ENCODE measurements at regions not wholly inside any gene's neighbourhood (a gene's known extent, or its start where the extent isn't known, plus 50 kb on each side); places are given as distances from the start of the nearest gene placed in this dataset.
"Not testable (repeated sequence)": the region's sequence is repeated elsewhere in the genome, so short reads cannot be mapped to it uniquely, and the experiment has no call there.

DNA sequence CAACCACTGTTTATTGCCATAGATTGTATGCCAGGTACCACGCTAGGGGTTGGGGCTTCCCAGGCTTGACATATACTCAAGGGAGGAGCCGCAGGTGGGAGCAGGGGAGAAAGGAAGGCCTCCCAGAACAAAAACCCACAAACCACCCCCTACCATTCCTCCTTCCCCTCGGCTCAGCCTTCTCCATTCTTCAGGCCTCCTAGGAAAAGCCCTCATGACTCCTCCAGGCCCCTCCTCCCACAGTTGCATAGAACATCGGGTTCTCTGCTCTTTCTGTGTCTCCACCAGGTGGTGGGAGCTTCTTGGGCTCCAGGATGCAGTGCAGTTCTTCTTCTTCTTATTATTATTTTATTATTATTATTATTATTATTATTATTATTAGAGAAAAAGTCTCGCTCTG is 80.3 kb downstream of the ZFP36L2 start:
- DNase-seq, result no peak

DNA sequence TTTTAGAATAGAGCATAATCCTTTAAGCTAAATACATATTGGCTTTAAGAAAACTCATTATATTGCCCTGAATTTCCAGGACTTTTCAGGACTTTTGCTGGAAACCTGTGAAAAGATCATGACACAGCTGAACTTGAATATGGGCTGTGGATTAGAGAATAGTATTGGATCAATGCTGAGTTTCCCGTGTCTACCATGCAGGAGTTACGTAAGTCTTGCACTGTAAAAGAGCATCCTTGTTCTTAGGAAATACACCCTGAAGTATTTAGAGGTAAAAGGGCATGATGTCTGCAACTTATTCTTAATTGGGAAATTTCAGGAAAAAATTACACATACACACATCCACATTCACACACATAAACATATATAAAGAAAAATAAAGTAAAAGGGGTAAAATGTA is 82.1 kb downstream of the ZFP36L2 start:
- no peak for DNase-seq

DNA sequence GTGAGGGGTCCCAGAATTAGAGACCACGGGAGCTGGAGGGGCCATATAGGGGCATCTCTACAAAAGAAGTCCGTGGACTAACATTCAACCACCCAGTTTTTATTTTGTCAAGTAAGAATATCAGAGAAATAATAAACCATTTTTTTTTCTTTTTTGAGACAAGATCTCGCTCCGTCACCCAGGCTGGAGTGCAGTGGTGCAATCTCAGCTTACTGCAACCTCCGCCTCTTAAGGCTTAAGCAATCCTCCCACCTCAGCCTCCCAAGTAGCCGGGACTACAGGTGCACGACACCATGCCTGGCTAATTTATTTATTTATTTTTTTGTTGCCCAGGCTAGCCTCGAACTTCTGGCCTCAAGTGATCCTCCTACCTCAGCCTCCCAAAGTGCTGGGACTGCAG is 82.7 kb downstream of the ZFP36L2 start:
- DNase-seq, result no peak

DNA sequence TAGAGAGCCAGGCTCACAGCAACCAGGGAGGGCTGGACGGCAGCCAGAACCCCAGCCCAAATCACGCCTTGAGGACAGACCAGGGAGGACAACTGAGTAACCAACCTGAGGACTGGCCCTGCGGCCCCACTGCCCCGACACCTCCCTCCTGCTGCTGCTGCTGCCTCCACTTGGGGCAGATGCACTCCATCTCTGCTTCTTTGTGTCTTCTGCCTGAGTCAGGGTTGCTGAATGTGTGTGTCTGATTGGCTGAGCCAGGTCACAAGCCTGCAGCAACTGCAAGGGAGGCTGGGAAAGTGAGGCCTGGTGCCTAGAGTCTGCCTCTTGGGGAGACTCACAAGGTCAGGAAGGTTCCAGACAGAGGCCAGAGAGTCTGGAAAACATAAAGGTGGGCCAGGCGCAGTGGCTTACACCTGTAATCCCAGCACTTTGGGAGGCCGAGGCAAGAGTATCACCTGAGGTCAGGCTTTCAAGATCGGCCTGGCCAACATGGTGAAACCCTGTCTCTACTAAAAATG is 83.4 kb downstream of the ZFP36L2 start:
- DNase-seq, result peak; percentile 60

DNA sequence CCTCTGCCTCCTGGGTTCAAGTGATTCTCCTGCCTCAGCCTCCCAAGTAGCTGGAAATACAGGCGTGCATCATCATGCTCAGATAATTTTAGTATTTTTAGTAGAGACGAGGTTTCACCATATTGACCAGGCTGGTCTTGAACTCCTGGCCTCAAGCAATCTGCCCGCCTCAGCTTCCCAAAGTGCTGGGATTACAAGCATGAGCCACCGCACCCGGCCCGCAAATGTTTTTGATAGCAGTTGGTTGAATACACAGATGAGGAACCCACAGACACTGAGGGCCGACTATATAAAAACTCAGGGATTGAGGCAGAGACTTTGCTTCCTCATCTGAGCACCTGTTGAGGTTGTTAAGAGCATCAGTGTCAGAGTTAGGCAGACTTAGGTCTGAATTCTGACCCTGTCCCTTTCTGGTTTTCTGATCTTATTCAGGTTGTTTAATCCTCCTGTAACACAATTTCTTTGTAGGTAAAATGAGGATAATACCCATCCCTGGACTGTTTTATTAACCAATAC is 84.7 kb downstream of the ZFP36L2 start:
- not testable (repeated sequence) for DNase-seq

DNA sequence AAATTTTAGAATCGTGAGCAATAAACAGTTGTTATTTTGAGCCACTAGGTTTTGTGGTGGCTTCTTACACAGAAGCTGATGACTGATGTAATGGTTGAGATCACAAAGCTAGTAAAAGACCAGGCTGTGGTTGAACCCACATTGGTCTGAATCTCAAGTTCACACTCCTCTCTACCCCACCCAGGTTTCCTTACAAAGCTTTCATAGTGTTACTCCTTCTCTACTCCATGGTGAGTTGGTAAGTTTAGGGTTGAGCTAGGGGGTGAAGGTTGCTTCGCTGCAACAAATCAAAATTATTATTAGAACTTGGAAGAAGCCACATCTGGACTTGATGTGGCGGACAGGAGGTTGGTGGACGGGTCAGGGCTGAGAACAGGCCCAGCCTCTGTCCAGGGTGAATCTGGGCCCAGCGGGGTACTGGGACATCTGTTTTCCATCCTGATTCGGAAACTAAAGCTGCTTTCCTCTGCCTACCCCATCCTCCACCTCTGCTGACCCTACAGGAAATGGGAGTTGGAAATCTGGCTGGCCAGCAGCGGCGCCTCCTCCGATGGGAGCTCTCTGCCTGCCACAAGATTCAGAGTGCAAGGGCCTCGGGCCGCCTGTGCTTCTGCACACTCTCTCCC is 86.3 kb downstream of the ZFP36L2 start:
- DNase-seq, result peak; percentile 47

DNA sequence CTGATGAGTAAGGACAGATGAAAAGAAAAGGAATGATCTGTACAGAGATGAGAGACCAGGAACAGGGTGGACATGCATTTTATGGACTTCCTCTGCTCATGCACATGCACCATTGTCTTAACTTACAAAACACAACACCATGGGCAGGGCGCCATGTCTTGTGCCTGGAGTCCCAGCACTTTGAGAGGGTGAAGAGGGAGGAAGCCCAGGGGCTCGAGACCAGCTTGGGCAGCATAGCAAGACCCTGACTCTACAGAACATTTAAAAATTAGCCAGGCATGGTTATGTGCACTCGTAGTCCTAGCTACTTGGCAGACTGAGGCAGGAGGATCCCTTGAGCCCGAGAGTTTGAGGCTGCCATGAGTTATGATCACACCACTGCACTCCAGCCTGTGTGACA is 86.9 kb downstream of the ZFP36L2 start:
- DNase-seq, result no peak

DNA sequence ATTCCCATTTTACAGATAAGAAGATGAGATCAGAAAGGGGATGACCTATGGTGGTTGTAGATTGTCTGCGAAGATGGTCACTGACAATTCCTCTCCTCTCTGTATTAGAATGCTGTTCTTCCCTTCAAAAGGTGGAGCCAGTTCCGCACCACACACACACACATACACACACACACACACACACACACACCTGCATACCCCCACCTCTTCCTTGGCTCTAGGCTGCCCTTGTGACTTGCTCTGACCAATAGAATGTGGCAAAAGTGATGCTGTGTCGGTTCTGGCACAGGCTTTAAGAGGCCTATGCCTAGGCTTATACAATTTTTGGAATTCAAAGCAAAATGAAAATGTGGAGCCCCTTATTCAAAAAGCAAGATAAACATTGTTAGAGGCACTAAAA is 88.0 kb downstream of the ZFP36L2 start:
- DNase-seq, result no peak

DNA sequence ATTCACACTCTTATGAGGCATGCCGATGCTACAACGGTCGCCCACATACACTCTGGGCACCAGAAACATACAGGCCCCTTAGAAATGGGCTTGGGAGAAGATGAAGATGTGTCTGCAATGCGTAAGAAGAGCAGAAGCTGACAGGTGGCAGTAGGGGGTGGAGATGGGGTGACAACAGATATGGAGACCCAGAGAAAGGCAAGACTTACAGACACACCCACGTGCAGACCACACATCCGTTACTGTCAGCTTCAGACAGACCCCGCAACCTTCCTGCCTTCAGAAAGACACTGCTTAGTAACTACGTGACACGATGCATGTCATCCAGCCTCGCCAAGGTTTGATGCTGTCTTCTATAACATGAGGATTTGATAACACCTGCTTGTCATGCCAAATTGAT is 89.5 kb downstream of the ZFP36L2 start:
- DNase-seq, result peak; percentile 76

DNA sequence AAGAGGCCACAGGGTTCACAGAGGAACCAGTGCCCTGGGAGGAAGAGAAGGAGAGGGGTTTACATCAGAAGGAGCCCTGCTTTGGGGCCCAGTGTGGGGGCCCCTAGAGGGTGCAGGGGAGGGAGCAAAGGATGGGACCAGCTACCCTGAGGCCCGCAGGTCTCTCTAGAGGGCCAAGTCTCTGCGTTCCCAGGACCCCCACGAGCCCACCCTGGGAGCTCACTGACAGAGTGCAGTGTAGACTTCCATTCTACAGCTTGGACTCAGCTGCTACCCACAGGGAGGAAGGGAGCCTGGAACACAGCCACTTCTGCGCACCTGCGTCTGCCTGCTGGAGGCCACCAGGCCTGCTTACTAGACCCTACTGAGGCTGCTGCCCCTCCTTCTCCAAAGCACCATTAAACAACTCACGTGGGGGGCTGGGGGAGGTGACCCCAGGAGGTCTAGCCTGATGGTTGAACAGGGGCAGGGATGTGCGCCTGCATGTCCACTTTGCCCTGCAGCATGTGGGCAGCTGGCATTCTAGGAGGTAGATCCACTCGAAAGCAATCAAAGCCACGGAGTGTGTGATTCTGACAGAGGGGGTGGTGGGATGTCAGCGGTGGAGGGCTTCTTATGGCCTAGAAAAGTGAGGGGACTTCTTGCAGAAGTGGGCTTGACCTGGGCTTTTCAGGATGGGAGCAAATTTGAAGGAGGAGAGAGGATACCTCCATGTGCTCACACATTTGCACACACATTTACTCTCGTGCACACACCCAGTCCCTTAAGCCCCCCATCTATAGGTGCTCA is 90.2 kb downstream of the ZFP36L2 start:
- no peak for DNase-seq

DNA sequence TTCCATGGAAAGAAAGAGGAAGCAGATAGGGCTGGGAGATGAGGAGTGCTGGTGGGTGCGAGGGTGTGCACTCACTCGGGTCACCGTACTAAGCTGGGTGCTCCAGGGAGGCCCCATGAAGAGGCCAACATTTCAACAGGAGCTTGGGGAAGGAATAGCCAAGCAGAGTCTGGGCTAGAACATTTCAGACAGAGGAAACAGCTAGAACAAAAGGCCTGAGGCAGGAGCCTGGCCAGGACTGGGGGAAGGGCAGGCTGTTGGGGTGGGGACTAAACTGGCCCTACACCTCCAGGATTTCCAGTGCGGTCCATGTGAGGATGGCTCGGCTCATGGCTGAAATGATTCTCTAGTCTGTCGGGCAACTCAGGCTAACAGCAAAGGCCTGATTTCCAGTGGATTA is 90.8 kb downstream of the ZFP36L2 start:
- DNase-seq, result no peak

DNA sequence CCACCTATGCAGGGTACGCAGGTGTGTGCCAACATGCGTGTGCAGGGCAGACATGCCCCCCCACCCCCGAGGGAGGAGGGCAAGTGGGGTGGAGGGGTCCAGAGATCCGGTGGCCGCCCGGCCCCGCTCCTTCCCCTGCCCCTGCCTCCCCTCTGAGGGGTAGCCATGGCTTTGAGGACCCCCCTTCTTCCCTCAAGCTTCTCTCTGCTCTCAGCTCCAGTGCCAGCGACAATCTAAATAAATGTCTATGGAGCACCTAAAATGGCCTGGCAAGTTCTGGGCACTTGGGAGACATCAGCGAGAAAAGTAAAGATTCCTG is 91.9 kb downstream of the ZFP36L2 start:
- no peak for DNase-seq

DNA sequence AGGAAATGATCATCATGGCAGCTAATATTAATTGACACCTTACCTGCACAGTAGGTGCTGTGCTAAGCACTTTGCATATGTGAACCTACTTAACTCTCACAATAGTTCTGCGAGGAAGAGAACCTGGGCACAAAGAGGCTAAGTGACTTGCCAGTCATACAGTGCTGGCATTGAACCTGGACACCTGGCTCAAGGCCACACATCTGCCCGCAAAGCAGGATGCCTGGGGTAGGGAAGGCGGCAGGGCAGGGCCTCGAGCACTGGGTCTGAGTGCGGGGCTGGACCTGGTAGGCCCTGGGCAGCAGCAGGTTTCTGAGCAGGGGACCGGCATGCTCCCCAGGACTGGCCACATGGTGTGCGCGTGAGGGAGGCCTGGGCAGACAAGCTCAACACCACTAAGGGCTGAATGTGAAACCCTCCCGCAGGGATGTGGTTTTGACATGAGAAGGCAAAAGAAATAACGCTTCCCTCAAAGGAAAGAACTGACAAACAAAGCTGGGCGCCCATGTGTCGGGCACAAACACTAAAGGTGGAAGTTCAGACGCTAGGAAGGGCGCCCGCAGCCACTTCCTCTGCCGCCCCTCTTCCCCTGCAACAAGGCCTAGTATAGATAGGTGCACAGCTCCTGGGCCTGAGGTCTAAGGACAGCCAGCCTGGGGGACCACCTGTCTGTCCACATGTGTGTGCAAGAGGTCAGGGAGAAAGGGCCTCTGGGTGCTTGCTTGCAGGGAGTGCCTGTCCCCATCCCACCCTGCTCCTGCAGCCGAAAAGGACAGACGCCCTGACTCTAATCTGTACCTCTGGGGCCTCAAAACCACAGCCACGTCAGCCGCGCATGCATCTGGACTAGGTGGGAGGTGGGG is 92.5 kb downstream of the ZFP36L2 start:
- peak; percentile 86 for DNase-seq

DNA sequence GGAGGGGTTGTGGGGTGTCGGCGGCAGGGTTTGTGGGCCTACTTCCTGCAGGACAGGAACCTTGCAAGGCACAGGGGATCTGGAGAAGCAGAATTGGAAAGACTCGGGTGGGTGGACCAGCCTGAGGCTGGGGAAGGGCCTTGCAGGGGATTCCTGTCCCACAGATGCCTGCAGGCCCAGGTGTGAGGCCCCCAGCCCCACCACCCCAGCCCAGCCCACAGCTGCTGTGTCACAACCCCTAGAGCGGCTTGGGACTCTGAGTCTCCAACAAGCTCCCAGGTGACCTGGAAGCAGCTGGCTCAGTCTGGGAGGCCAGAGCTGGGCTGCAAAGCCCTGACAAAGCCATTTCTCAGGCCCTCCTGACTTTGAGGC is 93.1 kb downstream of the ZFP36L2 start:
- no peak for DNase-seq

DNA sequence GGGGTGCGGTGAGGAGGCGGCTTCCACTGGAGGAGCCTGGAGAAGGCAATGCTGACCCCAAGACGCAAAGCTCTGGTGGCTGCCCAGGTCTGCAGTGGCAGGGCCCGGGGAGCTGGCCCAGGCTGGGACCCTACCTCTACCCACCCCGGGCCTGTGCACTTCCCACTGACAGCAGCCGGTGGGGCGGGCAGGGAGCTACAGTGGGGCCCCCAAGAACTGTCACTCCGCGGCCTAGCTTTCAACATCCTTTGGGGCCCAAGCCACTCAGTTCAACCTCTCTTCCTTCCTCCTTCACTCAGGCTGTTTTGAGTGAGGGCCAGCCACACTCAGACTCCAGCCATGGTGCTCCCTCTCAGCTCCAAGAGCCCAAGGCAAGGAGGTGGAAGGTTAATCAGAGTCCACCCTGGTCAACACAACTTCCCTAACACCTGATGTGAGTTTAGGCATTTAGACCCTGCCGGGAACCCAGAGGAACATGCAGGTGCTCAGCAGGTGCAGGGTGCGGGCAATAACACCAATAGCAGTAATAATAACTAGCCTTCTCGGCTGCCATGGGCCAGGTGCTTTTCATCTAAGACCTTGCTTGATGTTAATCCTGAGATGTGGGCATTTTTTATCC is 93.6 kb downstream of the ZFP36L2 start:
- DNase-seq, result peak; percentile 33

DNA sequence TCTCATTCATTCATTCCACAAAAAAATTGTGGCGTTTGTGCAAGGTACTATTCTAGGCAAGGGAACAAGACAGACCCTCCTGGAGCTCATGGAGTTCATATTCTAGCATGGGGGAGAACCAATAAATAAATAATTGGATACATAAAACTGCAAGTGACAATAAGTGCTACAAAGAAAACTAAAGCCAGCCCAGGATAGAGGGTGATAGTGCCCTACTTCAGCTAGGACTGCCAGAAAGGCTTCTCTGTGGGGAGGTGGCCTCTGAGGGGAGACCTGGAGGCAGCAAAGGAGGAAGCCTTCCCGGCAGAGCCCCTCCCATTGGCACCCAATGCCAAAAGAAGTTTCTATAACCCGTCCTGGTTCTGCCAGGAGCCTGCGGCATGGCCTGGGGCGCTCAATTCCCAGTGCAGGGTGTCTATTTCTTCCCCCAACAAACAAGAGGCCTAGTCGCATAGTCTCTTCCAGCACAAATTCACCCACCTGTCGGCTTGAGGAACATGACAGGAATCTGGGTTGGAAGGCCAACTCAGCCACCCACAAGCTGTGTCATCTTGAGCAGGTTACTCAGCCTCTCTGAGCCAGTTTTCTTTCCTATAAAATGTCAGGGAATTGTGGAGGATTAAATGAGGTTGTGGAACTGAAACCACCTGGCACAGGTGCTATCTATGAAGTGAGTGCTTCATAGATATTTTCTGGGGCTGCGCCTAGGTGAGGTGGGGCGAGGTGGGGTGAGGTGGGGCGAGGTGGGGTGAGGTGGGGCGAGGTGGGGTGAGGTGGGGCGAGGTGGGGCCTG is 94.3 kb downstream of the ZFP36L2 start:
- no peak for DNase-seq

DNA sequence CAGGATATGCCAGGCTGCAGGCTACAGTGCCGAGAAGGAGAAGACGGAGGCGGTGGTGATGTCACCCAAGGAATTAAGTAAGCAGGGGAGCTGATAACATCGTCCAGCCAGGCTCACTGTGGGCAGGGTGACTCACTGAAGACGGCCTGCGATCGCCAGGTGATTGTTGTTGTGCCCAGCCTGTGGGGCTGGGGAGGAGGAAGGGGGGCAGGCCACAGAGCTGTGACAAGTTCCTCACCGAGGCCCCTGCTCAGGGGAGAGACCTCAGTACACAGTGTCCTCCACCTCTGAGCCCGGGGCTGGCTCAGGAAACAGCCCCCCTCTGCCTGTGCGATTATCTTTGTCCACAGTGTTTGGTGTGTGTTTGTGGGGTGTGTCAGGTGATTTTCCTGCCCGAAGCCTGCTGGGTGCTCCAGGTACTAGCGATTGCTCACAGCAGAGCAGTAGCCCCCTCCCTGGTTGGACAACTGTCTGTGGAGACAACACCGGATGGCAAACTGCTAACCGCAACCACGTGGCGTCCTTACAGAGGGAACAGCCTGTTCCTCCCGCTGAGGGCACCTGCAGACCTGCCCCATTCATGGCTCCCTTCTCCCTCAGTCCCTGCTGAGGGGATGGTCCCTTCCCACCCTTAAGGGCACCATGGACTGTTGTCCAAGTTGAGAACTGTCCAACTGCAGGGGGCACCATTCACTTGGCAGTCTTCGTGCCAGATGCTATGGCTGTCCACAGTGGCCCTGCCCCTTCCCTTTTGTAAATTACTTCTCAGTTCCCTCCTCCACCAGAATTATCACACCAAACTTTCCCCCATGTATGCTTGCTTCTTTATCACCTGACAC is 95.1 kb downstream of the ZFP36L2 start:
- DNase-seq, result peak; percentile 87

DNA sequence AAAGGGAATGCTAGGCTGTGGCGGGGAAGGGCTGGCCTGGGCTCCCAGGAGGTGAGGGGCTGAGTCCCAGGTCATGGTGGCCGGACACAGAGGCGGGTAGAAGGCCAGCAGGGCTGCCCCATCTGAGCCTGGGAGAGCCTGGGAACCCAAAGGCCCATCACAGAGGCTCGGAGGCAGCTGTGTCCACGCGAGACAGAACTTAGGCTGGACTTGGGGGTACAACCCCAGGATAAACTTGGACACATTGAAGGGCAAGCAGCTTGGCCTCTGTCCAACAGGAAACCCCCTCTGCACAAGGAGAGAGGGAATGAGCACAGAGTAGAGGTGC is 95.9 kb downstream of the ZFP36L2 start:
- no peak for DNase-seq

DNA sequence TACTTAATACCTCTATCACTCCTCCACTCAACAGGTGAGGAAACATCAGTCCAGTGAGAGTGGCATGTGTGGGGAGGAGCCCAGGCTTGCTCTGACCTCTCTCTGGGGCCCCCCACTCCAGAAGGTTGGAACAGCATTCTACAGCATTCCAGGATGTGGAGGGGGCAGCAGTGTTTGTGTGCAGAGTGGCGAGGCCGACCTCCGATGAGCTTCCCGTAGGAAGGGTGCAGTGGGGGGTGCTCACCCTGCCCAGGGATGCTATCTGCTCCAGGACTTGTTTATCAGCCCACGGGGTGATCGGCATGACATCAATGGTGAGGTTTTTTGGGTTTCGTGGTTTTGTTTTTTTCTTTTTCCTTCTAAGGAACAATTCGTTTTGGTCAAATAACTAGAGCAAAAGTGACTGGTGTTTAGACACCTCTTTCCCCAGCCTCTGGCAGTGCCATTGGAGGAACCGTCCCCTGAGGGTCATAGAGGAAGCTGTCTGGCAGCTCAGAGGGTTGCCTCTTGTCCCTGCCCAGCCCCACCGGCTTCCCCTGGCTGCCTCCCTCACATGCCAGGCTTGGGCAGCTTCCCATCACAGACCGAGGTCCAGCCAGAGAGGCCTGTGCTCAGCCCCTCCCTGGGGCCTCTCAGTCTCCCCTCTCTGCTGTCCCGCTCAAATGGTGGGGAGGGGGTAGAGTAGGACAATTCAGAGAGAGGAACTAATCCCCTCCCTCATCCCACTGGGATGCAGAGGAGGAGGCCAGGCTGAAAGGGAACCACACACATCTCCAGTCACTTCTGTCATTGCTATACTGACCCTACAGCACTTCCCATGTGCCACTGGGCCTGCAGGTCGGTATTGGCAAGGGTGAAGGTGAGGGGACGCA is 96.5 kb downstream of the ZFP36L2 start:
- DNase-seq, result peak; percentile 37

DNA sequence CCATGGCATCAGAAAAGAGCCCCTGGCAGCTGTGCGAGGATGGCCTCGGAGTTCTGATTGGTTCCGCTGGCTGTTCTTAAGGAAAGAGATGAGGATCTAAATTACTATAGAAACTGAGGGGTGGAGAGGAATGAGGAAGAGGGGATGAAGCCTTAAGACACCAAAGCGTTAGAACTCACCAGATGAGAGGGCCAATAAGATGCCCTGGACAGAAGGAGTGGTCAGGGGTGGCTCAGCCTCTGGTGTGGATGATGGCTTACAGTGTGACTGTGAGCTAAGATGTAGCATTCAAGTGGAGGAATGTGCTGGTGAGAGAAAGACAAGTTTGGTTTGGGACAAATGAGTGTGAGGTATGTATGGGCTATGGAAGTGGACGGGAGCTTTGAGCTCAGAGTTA is 97.8 kb downstream of the ZFP36L2 start:
- DNase-seq, result no peak
